GM21619 (cell line): ENCODE measurements at regions not wholly inside any gene's neighbourhood (a gene's known extent, or its start where the extent isn't known, plus 50 kb on each side); places are given as distances from the start of the nearest gene placed in this dataset.
"Not testable (repeated sequence)": the region's sequence is repeated elsewhere in the genome, so short reads cannot be mapped to it uniquely, and the experiment has no call there.

Experiments
- ATAC-seq: cut with Tn5 transposase; IDR thresholded peaks from one replicate; pipeline ENCODE4 v1.9.1; 2021; ENCODE audit not compliant: unreplicated experiment

- ATAC-seq, result no peak
Observed at GRCh38 chr18:51248685-51249084, 51.2 kb upstream of the MEX3C start.

- ATAC-seq, result no peak
Observed at GRCh38 chr18:51250006-51250405, 52.5 kb upstream of the MEX3C start.

DNA sequence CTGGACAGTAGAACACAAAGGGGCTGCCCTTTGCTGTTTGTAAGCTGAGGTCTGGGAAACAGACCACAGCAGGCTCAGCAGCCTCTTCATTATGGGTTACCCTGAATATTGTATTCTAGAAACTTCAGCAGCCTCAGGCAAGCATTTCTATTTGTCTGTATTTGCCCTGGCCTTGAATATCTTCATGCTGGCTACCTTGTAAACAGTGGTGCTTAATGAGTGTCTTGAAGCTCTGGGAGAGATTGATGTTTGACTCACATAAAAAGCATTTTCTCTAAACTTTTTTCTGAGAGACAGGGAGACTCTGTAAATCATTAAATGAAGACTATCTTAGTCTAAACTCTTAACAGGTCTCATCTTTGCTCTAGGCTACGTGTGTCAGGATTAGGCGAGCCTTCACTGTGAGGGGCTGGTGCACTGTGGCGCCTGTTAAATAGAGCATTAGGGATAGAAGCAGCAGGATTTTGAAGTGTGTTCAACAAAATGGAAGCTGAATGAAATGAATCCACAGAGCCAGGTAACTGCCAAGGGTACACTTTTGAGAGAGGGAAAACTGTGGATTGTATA, 53.1 kb upstream of the MEX3C start:
- ATAC-seq, result no peak

DNA sequence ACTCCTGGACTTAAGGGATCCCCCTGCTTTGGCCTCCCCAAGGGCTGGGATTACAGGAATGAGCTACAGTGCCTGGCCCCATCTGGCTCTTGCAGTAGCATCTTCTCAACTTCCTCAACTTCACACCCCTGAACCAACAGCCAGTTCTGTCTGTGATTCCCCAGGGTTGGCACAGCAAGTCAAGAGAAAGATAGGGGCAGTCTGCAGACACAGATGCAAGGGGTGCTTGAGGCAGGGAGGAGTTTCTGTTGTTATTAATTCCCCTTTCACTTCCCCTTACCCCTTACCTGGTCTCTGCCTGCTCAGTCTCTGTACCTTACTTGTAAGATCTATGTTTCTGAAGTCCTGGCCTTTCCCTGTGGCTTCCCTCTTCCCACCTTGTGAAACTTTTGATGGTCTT, 54.1 kb upstream of the MEX3C start:
- peak; percentile 98 for ATAC-seq

DNA sequence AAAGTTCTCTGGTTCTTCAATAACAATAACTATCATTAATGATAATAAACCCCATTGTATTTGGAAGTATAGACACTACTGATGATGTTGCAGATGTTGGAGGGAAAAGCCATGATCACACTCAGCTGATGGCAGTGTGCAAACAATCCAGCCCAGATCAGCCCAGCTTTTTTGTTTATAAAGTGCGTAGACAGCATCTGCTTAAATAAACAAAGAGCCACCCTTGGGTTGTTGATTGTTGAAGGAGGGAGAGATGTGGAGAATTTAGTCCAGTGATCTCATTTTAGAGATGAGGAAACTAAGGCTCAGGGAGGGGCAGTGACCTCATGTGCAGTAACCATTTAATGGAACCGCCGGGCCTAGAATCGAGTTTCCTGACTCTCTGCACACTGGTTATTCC, 56.0 kb upstream of the MEX3C start:
- no peak for ATAC-seq

DNA sequence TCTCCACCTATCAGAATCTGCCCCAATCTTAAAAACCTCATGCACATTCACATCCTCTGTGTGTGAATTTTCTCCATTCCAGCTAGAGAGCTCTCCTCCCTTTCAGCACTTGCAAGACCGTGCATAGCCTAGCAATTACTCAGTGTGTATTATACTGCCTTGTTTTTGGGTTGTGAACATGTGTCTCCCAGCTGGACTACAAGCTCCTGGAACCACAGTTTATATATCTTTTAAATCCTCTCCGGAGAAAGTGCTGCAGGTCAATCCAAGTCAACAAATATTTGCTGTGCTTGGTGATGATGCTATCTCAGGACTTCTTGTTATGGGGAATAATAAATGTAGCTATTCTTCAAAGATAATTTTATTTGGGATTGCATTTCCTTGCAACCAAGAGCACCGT, 58.2 kb upstream of the MEX3C start:
- no peak for ATAC-seq

DNA sequence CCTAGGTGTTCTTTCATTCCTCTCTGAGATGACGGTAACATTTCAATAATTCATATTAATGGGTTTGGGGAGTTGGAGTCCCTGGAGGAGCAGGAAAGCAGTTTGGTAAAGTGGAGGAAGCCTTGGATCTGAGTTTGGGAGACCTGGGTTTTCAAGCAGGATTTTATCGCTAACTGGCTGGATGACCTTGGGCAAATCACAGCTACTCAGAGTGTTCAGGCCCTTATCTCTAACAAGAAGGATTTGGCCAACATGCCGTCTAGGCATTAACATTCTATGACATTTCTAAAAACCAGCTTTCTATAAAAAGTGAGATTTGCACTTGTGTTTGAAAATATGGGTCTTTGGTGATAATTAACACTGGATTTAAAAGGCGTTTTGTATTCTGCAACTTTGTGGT, 59.7 kb upstream of the MEX3C start:
- ATAC-seq, result no peak

GRCh38 chr18:51260118-51260517, 62.6 kb upstream of the MEX3C start:
- ATAC-seq, result no peak

DNA sequence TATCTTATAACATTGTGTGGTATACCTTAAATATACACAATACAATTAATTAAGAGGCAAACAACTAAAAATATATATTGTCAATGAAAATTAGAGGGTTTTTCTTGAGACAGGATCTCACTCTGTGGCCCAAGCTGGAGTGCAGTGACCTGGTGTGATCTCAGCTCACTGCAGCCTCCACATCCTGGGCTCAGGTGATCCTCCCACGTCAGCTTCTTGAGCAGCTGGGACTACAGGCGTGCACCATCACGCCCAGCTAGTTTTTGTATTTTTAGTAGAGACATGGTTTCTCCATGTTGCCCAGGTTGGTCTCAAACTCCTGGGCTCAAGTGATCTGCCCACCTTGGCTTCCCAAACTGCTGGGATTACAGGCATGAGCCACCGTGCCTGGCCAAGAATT, 68.6 kb upstream of the MEX3C start:
- not testable (repeated sequence) for ATAC-seq

DNA sequence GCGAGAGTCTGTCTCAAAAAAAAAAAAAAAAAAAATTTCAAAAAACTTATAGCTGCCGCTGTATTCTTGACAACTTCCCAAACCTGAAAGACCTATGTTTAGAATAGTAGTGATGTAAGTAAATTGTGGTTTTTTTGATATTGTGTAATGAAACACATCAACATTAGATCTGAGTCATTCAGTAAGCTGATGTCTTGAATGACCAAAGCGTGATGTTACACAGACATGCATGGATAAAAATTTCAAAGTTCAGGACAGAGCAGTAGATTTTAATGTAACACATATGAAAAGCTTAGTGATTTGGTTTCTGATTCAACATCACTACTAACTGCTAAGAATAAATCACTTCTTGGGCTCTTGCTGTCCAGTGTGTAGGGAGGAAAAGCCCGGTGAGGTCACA, 69.3 kb upstream of the MEX3C start:
- no peak for ATAC-seq

DNA sequence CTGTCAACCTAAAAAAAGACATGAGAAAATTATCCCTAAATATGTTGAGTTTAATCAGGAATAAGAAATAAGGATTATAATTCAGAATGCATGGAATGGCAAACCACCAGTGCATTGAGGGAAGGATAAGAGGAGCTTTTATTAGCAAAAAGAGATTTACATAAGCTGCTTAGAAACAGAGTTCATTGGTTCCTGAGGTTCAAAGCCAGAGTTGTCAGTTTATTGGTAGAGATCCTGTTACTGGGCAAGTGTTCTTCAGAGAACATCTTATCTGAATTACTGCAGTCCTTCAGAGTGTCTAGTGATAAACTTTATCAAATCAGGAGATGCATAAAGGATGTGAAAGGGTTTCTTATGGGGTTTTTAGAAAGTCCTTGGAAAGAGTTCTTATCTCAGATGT, 76.0 kb upstream of the MEX3C start:
- ATAC-seq, result no peak

DNA sequence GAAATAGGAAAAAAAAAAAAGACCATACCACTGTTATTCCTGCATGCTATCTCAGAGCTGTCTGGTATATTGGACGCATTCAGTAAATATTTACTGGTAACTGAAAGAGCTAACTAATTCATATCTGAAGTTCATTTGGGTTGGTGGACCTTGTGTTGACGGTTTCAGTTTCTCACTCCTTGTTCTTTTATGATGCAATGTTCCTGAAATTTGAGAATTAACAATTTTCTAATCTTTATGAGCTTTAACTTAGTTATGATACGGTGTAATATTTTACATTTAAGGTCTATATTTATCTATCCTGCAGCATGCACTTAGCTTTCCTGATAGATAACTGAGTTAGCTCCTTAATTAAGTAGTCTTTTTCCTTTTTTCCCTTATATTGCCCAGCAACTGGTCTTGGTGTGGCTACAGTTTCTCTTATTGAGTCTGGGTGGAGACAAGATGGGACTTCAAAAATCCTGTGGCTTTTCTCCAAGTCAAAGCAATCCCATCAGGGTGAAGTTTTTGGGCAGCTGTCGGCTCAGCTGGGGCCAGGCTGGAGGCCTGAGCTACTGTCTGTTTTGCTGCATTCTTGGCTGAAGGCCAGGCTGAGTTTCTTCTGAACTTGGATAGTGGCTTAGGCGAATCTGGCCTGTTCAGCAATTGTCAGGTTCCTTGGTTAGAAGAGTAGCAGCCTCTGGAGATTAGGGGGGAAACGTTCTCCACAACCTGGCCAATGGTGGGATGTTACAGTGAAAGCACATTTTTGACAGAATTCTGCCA, 78.4 kb upstream of the MEX3C start:
- ATAC-seq, result no peak

DNA sequence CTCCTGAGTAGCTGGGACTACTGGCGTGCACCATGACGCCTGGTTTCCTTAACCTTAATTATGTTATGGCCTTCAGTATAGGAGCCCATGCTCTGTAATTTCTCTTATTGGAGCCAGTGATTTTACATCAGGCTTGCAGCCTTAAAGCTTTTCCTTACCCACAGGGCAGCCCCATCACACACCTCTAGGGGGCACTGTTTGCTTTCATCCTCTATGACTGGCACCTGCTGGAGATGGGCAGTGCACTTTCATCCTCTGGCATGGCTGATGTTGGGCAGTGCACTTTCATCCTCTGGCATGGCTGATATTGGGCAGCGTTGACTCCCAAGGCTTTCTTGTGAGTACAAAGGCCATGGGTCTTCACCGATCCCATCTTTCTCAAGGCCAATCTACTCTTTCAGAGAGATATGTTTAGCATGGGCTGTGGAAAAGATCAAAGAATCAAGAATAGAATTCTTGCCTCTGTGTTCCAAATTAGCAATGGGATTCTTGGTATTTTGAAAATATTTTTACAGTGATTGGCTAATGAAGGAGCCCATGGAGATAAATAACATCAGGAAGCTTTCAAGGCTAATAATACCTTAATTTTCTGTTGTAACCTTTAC, 80.7 kb upstream of the MEX3C start:
- ATAC-seq, result no peak

DNA sequence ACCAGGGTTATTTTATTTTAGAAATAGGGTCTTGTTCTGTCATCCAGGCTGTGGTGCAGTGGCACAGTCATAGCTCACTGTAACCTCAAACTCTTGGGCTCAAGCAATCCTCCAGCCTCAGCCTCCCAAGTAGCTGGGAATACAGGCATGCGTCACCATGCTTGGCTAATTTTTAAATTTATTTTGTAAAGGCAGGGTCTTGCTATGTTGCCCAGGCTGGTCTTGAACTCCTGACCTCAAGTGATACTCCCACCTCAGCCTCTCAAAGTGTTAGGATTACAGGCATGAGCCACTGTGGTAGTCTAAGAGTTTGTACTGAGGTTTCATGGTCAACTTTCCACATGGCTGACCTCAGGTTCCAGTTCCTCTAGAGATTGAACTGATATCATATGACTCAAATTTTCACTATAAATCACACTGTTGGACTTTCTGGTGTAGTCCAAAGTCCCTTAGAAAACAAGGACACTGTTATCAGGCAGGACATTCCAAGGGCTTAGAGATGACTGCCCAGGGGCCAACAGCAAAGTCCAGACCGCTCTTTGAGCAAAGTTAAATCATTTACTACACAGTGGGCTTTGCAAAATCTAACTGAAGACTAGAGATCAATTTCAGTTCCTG, 82.0 kb upstream of the MEX3C start:
- peak; percentile 59 for ATAC-seq

DNA sequence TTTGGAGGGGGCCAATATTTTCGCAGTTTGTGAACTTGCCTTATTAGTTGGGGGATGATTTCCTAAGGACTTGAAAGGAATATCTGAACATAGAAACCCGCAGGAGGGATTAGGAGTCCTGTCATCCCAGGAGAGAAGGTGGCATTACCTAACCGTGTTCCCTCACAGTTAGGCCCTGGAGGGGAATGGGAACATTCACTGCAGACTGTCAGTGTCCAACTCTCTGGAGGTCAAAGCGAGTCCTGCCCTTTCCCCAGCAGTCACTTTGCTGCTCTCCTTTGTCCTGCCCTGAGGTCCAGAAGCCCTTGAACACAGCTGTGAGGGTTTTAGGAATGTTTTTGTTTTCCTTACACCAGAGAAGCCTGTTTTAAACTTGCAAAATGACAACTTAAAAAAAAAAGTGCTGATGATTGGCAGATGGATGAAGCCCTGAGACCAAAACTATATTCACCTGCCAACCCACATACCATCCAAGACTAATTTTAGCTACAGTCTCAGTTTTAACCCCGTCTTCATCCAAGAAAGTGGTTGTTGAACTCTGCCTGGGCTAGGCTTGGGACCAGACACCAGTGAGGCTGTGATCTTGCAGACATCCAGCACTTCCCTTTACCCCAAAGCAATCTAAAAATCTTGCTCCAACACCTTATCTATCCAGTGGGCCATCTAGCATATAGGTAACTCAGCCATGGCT, 90.5 kb upstream of the MEX3C start:
- ATAC-seq, result no peak

DNA sequence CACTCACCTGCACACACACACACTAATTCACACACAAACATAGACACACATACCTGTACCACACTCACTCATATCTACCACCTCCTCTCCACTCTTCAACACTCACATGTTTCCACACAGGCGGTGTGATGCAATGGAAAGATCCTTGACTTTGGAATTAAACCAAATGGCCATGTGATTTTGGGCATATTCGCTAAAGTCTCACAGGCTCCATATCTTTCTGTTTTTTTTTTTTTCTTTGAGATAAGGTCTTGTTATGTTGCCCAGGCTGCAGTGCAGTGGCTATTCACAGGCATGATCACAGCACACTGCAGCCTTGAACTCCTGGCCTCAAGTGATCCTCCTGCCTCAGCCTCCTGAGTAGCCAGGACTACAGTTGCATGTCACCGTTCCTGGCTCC, 91.1 kb upstream of the MEX3C start:
- ATAC-seq, result no peak

DNA sequence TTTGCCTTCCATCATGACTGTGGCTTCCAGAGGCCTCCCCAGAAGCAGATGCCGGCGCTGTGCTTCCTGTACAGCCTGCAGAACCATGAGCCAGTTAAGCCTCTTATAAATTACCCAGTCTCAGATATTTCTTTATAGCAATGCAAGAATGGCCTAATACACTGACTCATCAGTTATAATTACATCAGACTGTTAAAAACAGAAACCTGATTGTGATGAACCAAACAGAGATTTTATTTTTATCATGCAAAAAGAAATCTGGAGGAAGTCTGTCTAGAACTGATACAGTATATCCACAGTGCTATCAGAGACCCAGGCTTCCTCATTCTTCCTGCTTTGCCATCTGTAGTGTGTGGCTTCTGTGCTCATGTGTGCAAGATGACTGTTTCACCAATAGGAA, 93.4 kb upstream of the MEX3C start:
- ATAC-seq, result no peak

DNA sequence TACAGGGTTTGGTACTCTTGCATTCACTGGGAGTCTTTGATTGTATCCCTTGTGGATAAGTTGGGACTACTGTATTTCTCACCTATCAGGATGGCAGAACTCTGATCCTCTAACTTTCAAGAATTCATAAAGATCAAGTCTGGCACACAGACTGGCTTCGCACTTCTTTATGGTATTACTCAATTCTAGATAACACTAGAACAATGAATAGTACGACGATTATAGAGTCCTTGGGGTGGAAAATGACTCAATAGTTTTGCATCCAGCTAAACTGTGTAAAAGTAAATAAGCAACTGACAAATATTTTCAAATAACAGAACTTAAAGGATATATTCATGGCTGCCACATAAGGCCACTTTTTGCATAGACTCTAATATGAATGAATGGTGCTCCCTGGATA, 103.4 kb upstream of the MEX3C start:
- no peak for ATAC-seq

DNA sequence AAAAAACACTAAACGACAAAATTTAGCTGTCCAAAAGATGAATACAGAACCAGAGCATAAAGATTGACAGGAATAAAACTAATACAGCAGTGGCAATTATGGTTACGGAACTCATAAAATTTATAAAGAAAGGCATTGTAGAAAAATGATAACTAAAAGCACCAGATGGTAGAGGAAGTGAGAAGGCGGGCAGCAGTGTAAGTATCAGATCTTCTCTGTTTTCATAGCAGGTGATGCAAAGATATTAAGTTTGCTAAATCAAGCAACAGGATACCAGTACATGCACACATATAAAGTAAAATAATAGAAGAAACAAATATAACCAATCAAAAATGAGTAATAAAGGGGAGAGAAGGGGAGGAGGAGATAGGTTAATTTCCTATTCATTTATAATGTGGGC, 103.9 kb upstream of the MEX3C start:
- no peak for ATAC-seq

DNA sequence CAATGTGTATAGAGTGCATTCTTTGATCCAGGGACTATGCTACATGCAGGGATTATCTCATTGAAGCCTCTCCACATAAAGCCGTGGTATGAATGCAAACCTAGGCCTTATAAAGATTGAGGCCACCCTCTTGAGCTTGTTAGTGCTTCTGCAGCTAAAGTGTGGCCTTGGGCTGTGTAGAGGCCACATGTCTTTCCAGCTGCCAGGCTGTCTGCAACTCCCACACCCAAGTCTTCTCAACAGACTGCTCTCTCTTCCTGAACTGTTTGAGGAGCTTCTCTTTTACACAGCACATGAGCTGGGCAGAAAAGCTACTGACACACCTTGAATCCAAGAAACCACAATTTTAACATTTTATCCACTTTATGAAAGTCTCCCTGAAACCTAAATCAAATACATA, 119.2 kb upstream of the MEX3C start:
- no peak for ATAC-seq

DNA sequence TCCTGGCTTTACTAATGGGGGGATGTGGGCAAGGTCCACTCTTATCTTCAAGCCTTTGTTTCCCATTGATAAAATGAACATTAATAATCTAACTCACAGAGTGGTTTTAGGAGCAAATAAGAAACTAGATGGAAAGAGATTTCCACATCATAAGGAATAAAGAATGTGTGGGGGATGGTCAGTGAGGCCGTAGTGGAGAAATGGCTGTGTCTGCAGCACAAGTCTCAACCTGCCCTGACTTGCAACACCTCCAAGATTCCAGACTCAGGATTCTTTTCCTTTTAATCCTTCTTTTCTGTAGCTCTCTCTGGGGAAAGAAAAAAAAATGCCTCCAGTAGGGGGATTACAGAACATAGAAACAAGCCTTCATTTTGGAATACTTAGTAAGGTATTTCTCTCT, 124.2 kb upstream of the MEX3C start:
- no peak for ATAC-seq

- no peak for ATAC-seq
Observed at GRCh38 chr18:51323961-51324360, 126.5 kb upstream of the MEX3C start.
